Esophagus squamous epithelium (tissue), 4 donors: ENCODE measurements at regions not wholly inside any gene's neighbourhood (a gene's known extent, or its start where the extent isn't known, plus 50 kb on each side); places are given as distances from the start of the nearest gene placed in this dataset.

Experiments used
- CTCF ChIP-seq, 6 experiments: fragments of 450-650 bp in 4 of 6; fragments of 200-600 bp in 2 of 6; sonication (generic) in 2 of 6; IDR thresholded peaks; one replicate each; pipeline ENCODE4 v1.5.1; 2016 to 2019; ENCODE audit warnings: antibody characterized with exemption in 6 of 6, mild to moderate bottlenecking in 4 of 6, moderate library complexity in 4 of 6
- POLR2A ChIP-seq, 4 donors: fragments of 450-650 bp; IDR thresholded peaks; one replicate each; pipeline ENCODE4 v1.6.1; 2017; ENCODE audit warnings: antibody characterized with exemption in 4 of 4, mild to moderate bottlenecking in 4 of 4, moderate library complexity in 3 of 4

DNA sequence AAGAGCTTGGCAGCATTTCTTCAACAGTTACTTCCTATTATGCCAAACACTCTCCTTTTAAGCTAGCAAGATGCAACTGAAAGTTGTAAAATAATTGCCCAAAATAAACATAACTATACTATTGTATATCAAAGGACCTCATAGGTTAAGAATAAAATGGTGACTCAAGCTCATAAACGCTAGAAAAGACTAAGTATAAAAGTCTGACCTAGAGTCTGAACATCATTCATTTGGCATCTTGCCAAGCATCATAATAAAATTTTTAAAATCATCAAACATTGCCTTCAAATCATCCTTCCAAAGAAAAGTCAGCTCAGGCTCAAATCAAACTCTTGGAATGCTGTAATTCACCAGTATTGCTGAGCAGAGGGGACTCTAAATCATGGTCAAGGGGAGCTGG lies 281.2 kb downstream of the QDPR start:
- TF ChIP-seq CTCF (IDR thresholded peaks at IDR 0.05): no peak
- TF ChIP-seq POLR2A (IDR thresholded peaks at IDR 0.05): no peak
